ENCODE measurements at regions not wholly inside any gene's neighbourhood (a gene's known extent, or its start where the extent isn't known, plus 50 kb on each side); places are given as distances from the start of the nearest gene placed in this dataset.

- no peak for DNase-seq (ENCODE audit: low read depth in 2 of 2)
- no peaks in the 10 kb centered on the region for H3K27me3 ChIP-seq (ENCODE audit: control insufficient read depth, insufficient read depth, low read length)
- no peaks in the 10 kb centered on the region for H3K4me1 ChIP-seq (ENCODE audit: control insufficient read depth, extremely low read depth, insufficient read depth, low read length)
- no peaks in the 10 kb centered on the region for H3K79me2 ChIP-seq (ENCODE audit: control insufficient read depth, insufficient read depth, low read length)
- H3K4me2 ChIP-seq (ENCODE audit: extremely low read depth, insufficient read depth, low read length) = no peak overlapping the region
- H3K9ac ChIP-seq (ENCODE audit: insufficient read depth, low read length) = no peak overlapping the region
- H3K27ac ChIP-seq (ENCODE audit: insufficient read depth, low read length) = no peak overlapping the region
- no peaks in the 10 kb centered on the region for H3K36me3 ChIP-seq (ENCODE audit: control insufficient read depth, insufficient read depth, low read length)
- TF ChIP-seq CTCF (conservative IDR thresholded peaks at IDR 0.05 in 1 of 2, IDR thresholded peaks at IDR 0.05 in 1 of 2; ENCODE audit: low read depth in 1 of 2, low read length in 2 of 2) (no peak), EZH2 (IDR thresholded peaks at IDR 0.05; ENCODE audit: low read length, missing control alignments) (no peak)
- no peaks in the 10 kb centered on the region for H4K20me1 ChIP-seq (ENCODE audit: control insufficient read depth, extremely low read depth, insufficient read depth, low read length)
- H3K4me3 ChIP-seq (replicated peaks in 1 of 4; ENCODE audit: control extremely low read depth in 1 of 4, insufficient read depth in 1 of 4, low read depth in 3 of 4, low read length in 4 of 4) = no peak overlapping the region
- no peaks in the 10 kb centered on the region for H3K9me3 ChIP-seq (ENCODE audit: control insufficient read depth, insufficient read depth, low read depth, low read length)
- no peak overlapping the region for H2AFZ ChIP-seq (ENCODE audit: low read length)
Measured at GRCh38 chr13:36616706-36617105, 57.1 kb upstream of the SERTM1 start.

DNA sequence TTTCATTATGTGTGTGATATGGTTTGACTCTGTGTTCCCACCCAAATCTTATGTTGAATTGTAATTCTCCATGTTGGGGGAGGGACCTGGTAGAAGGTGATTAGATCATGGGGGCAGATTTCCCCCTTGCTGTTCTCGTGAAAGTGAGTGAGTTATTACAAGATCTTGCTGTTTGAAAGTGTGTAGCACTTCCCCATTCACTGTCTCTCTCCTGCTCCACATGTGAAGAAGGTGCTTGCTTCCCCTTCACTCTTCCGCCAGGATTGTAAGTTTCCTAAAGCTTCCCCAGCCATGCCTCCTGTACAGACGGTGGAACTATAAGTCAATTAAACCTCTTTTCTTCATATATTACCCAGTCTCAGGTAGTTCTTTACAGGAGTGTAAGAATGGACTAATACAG, 54.3 kb upstream of the SERTM1 start:
- no peak overlapping the region for H3K27ac ChIP-seq (ENCODE audit: insufficient read depth, low read length)
- H4K20me1 ChIP-seq (ENCODE audit: control insufficient read depth, extremely low read depth, insufficient read depth, low read length) = no peaks in the 10 kb centered on the region
- H3K4me3 ChIP-seq (replicated peaks in 1 of 4; ENCODE audit: control extremely low read depth in 1 of 4, insufficient read depth in 1 of 4, low read depth in 3 of 4, low read length in 4 of 4) = no peak overlapping the region

More for the DNA sequence above, 54.3 kb upstream of the SERTM1 start:
- H2AFZ ChIP-seq (ENCODE audit: low read length) = no peak overlapping the region
- no peak overlapping the region for H3K4me2 ChIP-seq (ENCODE audit: extremely low read depth, insufficient read depth, low read length)
- no peaks in the 10 kb centered on the region for H3K4me1 ChIP-seq (ENCODE audit: control insufficient read depth, extremely low read depth, insufficient read depth, low read length)
- no peaks in the 10 kb centered on the region for H3K36me3 ChIP-seq (ENCODE audit: control insufficient read depth, insufficient read depth, low read length)
- H3K9me3 ChIP-seq (ENCODE audit: control insufficient read depth, insufficient read depth, low read depth, low read length) = no peaks in the 10 kb centered on the region
- H3K9ac ChIP-seq (ENCODE audit: insufficient read depth, low read length) = no peak overlapping the region
- TF ChIP-seq EZH2 (IDR thresholded peaks at IDR 0.05; ENCODE audit: low read length, missing control alignments) (no peak), CTCF (conservative IDR thresholded peaks at IDR 0.05 in 1 of 2, IDR thresholded peaks at IDR 0.05 in 1 of 2; ENCODE audit: low read depth in 1 of 2, low read length in 2 of 2) (no peak)
- DNase-seq (ENCODE audit: low read depth in 2 of 2) = no peak
- no peaks in the 10 kb centered on the region for H3K79me2 ChIP-seq (ENCODE audit: control insufficient read depth, insufficient read depth, low read length)
- no peaks in the 10 kb centered on the region for H3K27me3 ChIP-seq (ENCODE audit: control insufficient read depth, insufficient read depth, low read length)

Measured in fibroblast of lung (primary cell).